Transverse colon (tissue), 4 donors: ENCODE measurements at regions not wholly inside any gene's neighbourhood (a gene's known extent, or its start where the extent isn't known, plus 50 kb on each side); places are given as distances from the start of the nearest gene placed in this dataset.

Experiments used
- DNase-seq: peaks from one replicate; pipeline ENCODE4 v3.0.0-alpha.2; 2019
- H3K27ac ChIP-seq, 4 donors: fragments of 200-600 bp; sonication (generic); 2 replicates each; pipeline ENCODE4 v1.5.1; 2016 to 2018; ENCODE audit warnings: inconsistent platforms in 4 of 4
- H3K27me3 ChIP-seq: fragments of 200-600 bp; sonication (generic); 2 replicates; pipeline ENCODE4 v1.5.1; 2017; ENCODE audit warnings: inconsistent platforms
- H3K36me3 ChIP-seq, 4 donors: fragments of 200-600 bp; sonication (generic); 2 replicates each; pipeline ENCODE4 v1.5.1; 2017 to 2019; ENCODE audit warnings: inconsistent platforms in 4 of 4
- H3K4me1 ChIP-seq, 4 donors: fragments of 200-600 bp; sonication (generic); 2 replicates each; pipeline ENCODE4 v1.5.1; 2017 to 2020; ENCODE audit warnings: inconsistent platforms in 4 of 4
- H3K4me3 ChIP-seq, 4 donors: fragments of 200-600 bp; sonication (generic); 1 replicate in 1 of 4; 2 replicates in 3 of 4; pipeline versions ENCODE4 v1.5.1 to v1.6.1; 2017 to 2019; ENCODE audit warnings: inconsistent platforms in 4 of 4
- H3K9me3 ChIP-seq, 2 donors: fragments of 200-600 bp; sonication (generic); 2 replicates each; pipeline ENCODE4 v1.5.1; 2017 to 2019; ENCODE audit warnings: inconsistent platforms in 2 of 2
- CTCF ChIP-seq, 5 experiments: fragments of 200-600 bp in 3 of 5; fragments of 450-650 bp in 2 of 5; sonication (generic) in 3 of 5; IDR thresholded peaks; 1 replicate in 2 of 5; 2 replicates in 3 of 5; pipeline ENCODE4 v1.5.1; 2016 to 2017; ENCODE audit warnings: antibody characterized with exemption in 5 of 5, inconsistent platforms in 3 of 5, mild to moderate bottlenecking in 2 of 5, moderate library complexity in 1 of 5
- EP300 ChIP-seq: sonication (generic); formaldehyde crosslinking; IDR thresholded peaks from one replicate; pipeline ENCODE4 v1.6.1; 2017; ENCODE audit warnings: antibody characterized with exemption, low read depth
- POLR2A ChIP-seq: fragments of 450-650 bp; IDR thresholded peaks from one replicate; pipeline ENCODE4 v1.6.1; 2016; ENCODE audit warnings: antibody characterized with exemption, mild to moderate bottlenecking, moderate library complexity
- POLR2AphosphoS5 ChIP-seq, 3 donors: sonication (generic); formaldehyde crosslinking; IDR thresholded peaks; one replicate each; pipeline ENCODE4 v1.6.1; 2016; ENCODE audit warnings: antibody characterized with exemption in 3 of 3
- WGBS, 2 donors: methylation state at CpG; one replicate each; pipeline ENCODE4 v1.1.5; 2018; ENCODE audit warnings: low coverage in 1 of 2; 5-methylcytosine and 5-hydroxymethylcytosine counted together
- in situ Hi-C, 4 donors: fragments of 200-750 bp; cut with MboI; loops; one replicate each; pipeline versions ENCODE4 v1.15.0 to v1.15.1; 2017; ENCODE audit warnings: low sequenced_read_pairs in 3 of 4, low pct_ligation_motif_present in 1 of 4, low pct_unique_long_range_greater_than_20kb in 1 of 4
- intact Hi-C: fragments of 100-400 bp; cut with DNase I; formaldehyde crosslinking; loops from one replicate; pipeline ENCODE4 v1.15.1; 2023; ENCODE audit warnings: low total_unique reads

GRCh38 chr20:58135441-58136148, 92.9 kb downstream of the ANKRD60 start:
- in situ Hi-C loops (no loop called here), intact Hi-C loops (no loop called here)
- peaks cover 0 to 13% (median 5%) of the 10 kb centered on the region in 4 donors for H3K4me1 ChIP-seq
- peaks cover 39% of the 10 kb centered on the region for H3K27me3 ChIP-seq
- no peak overlapping the region for H3K4me3 ChIP-seq
- no peak overlapping the region for H3K27ac ChIP-seq
- no peaks in the 10 kb centered on the region for H3K9me3 ChIP-seq
- DNase-seq: no peak
- H3K36me3 ChIP-seq: no peaks in the 10 kb centered on the region
- TF ChIP-seq POLR2AphosphoS5 (IDR thresholded peaks at IDR 0.05) (no peak), POLR2A (no peak), CTCF (IDR thresholded peaks at IDR 0.05) (no peak), EP300 (no peak)
- 27 to 29% methylated on average over 2 to 16 of the region's 16 CpGs for WGBS, 2 donors

- intact Hi-C loops: no loop called here
- DNase-seq: no peak
- H3K27me3 ChIP-seq: peaks cover 39% of the 10 kb centered on the region
- H3K4me1 ChIP-seq: peaks cover 0 to 18% (median 5%) of the 10 kb centered on the region in 4 donors
- in situ Hi-C loops: no loop called here
- H3K9me3 ChIP-seq: no peaks in the 10 kb centered on the region
- WGBS, 2 donors: 73 to 81% methylated on average over 7 to 9 of the region's 9 CpGs
- no peak for TF ChIP-seq CTCF (IDR thresholded peaks at IDR 0.05)
- TF ChIP-seq EP300: no peak
- TF ChIP-seq POLR2A: no peak
- no peak for TF ChIP-seq POLR2AphosphoS5 (IDR thresholded peaks at IDR 0.05)
- no peak overlapping the region for H3K27ac ChIP-seq
- no peak overlapping the region for H3K4me3 ChIP-seq
- H3K36me3 ChIP-seq: no peaks in the 10 kb centered on the region
These were observed 95.2 kb downstream of the ANKRD60 start for GRCh38 chr20:58133020-58133808.

GRCh38 chr20:58131551-58132142, 96.8 kb downstream of the ANKRD60 start:
- Histone ChIP-seq H3K36me3 (no peaks in the 10 kb centered on the region), H3K4me1 (peaks cover 0 to 18% (median 5%) of the 10 kb centered on the region in 4 donors), H3K27ac (peak overlapping the region in 3 of 4 donors; percentile 5 to 23 (median 22)), H3K27me3 (peaks cover 39% of the 10 kb centered on the region), H3K9me3 (no peaks in the 10 kb centered on the region), H3K4me3 (no peak overlapping the region)
- WGBS, 2 donors: 9 to 11% methylated on average over 8 of the region's 8 CpGs
- in situ Hi-C loops: no loop called here
- intact Hi-C loops: no loop called here
- DNase-seq: no peak
- no peak for TF ChIP-seq CTCF (IDR thresholded peaks at IDR 0.05)
- no peak for TF ChIP-seq POLR2AphosphoS5 (IDR thresholded peaks at IDR 0.05)
- no peak for TF ChIP-seq POLR2A
- no peak for TF ChIP-seq EP300

GRCh38 chr20:58131151-58131550, 97.3 kb downstream of the ANKRD60 start:
- Histone ChIP-seq H3K4me1 (peaks cover 0 to 18% (median 5%) of the 10 kb centered on the region in 4 donors), H3K4me3 (no peak overlapping the region), H3K36me3 (no peaks in the 10 kb centered on the region), H3K27ac (peak overlapping the region in 3 of 4 donors; percentile 5 to 23 (median 22)), H3K27me3 (peaks cover 39% of the 10 kb centered on the region), H3K9me3 (no peaks in the 10 kb centered on the region)
- intact Hi-C loops: no loop called here
- 43 to 51% methylated on average over 8 of the region's 8 CpGs for WGBS, 2 donors
- in situ Hi-C loops: no loop called here
- TF ChIP-seq CTCF (IDR thresholded peaks at IDR 0.05): no peak
- no peak for TF ChIP-seq POLR2A
- TF ChIP-seq EP300: no peak
- no peak for DNase-seq
